ENCODE measurements at regions not wholly inside any gene's neighbourhood (a gene's known extent, or its start where the extent isn't known, plus 50 kb on each side); places are given as distances from the start of the nearest gene placed in this dataset.

DNA sequence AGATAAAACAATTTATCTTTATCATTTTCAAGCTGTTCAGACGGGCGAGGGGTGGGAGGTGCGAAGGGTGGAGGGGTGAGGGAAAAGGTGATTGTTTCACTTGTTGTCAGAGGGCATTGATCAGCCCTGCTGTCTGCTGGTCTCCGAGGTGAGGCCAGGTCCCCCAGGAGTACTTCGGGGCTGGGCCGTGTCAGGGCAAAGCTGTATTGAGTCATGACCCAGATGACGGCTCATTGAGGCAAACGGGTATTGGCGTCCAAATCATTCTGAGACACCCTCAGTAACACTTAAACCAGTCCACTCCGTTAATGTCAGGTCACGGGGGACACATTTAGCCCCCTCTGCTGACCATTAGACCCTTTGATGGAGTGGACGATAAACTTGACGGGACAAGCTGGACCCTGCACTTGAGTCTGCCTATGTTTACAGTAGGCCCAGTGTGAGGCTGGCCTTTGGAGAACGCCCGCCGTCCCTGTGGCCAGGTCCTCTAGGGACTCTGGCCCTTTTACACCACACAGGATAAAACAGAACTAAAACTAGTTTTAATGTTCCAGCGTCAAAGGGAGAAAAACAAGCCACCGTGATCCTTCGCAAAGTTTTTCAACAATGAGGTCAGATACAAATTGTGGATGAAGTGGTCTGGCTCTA, 502.2 kb upstream of the ZFHX3 start (continued):
- no peak for TF ChIP-seq CREB1 (CRISPR knock-in tag; IDR thresholded peaks at IDR 0.05; ENCODE audit: low read depth)
- TF ChIP-seq, protein P1, sequence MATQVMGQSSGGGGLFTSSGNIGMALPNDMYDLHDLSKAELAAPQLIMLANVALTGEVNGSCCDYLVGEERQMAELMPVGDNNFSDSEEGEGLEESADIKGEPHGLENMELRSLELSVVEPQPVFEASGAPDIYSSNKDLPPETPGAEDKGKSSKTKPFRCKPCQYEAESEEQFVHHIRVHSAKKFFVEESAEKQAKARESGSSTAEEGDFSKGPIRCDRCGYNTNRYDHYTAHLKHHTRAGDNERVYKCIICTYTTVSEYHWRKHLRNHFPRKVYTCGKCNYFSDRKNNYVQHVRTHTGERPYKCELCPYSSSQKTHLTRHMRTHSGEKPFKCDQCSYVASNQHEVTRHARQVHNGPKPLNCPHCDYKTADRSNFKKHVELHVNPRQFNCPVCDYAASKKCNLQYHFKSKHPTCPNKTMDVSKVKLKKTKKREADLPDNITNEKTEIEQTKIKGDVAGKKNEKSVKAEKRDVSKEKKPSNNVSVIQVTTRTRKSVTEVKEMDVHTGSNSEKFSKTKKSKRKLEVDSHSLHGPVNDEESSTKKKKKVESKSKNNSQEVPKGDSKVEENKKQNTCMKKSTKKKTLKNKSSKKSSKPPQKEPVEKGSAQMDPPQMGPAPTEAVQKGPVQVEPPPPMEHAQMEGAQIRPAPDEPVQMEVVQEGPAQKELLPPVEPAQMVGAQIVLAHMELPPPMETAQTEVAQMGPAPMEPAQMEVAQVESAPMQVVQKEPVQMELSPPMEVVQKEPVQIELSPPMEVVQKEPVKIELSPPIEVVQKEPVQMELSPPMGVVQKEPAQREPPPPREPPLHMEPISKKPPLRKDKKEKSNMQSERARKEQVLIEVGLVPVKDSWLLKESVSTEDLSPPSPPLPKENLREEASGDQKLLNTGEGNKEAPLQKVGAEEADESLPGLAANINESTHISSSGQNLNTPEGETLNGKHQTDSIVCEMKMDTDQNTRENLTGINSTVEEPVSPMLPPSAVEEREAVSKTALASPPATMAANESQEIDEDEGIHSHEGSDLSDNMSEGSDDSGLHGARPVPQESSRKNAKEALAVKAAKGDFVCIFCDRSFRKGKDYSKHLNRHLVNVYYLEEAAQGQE (IDR thresholded peaks at IDR 0.05; ENCODE audit: unreplicated experiment), result no peak
- no peak for TF ChIP-seq POLR2AphosphoS5 (IDR thresholded peaks at IDR 0.05; ENCODE audit: low read depth)
- no peak for TF ChIP-seq ZNF331 (CRISPR knock-in tag; IDR thresholded peaks at IDR 0.05; ENCODE audit: low read depth)
- TF ChIP-seq, protein P2, sequence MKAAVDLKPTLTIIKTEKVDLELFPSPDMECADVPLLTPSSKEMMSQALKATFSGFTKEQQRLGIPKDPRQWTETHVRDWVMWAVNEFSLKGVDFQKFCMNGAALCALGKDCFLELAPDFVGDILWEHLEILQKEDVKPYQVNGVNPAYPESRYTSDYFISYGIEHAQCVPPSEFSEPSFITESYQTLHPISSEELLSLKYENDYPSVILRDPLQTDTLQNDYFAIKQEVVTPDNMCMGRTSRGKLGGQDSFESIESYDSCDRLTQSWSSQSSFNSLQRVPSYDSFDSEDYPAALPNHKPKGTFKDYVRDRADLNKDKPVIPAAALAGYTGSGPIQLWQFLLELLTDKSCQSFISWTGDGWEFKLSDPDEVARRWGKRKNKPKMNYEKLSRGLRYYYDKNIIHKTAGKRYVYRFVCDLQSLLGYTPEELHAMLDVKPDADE (IDR thresholded peaks at IDR 0.05), result no peak
- no peak for TF ChIP-seq ZNF114 (CRISPR knock-in tag; IDR thresholded peaks at IDR 0.05)
- TF ChIP-seq JUNB (IDR thresholded peaks at IDR 0.05; ENCODE audit: unreplicated experiment), result no peak
- TF ChIP-seq EZH2phosphoT487 (IDR thresholded peaks at IDR 0.05; ENCODE audit: unreplicated experiment), result no peak
- no peak for TF ChIP-seq STAT1 (IDR thresholded peaks at IDR 0.05; ENCODE audit: unreplicated experiment)
- TF ChIP-seq NANOG (IDR thresholded peaks at IDR 0.05; ENCODE audit: borderline replicate concordance), result no peak
- TF ChIP-seq, protein P3, sequence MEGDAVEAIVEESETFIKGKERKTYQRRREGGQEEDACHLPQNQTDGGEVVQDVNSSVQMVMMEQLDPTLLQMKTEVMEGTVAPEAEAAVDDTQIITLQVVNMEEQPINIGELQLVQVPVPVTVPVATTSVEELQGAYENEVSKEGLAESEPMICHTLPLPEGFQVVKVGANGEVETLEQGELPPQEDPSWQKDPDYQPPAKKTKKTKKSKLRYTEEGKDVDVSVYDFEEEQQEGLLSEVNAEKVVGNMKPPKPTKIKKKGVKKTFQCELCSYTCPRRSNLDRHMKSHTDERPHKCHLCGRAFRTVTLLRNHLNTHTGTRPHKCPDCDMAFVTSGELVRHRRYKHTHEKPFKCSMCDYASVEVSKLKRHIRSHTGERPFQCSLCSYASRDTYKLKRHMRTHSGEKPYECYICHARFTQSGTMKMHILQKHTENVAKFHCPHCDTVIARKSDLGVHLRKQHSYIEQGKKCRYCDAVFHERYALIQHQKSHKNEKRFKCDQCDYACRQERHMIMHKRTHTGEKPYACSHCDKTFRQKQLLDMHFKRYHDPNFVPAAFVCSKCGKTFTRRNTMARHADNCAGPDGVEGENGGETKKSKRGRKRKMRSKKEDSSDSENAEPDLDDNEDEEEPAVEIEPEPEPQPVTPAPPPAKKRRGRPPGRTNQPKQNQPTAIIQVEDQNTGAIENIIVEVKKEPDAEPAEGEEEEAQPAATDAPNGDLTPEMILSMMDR (conservative IDR thresholded peaks at IDR 0.05; ENCODE audit: low read depth in 2 of 2), result no peak

DNA sequence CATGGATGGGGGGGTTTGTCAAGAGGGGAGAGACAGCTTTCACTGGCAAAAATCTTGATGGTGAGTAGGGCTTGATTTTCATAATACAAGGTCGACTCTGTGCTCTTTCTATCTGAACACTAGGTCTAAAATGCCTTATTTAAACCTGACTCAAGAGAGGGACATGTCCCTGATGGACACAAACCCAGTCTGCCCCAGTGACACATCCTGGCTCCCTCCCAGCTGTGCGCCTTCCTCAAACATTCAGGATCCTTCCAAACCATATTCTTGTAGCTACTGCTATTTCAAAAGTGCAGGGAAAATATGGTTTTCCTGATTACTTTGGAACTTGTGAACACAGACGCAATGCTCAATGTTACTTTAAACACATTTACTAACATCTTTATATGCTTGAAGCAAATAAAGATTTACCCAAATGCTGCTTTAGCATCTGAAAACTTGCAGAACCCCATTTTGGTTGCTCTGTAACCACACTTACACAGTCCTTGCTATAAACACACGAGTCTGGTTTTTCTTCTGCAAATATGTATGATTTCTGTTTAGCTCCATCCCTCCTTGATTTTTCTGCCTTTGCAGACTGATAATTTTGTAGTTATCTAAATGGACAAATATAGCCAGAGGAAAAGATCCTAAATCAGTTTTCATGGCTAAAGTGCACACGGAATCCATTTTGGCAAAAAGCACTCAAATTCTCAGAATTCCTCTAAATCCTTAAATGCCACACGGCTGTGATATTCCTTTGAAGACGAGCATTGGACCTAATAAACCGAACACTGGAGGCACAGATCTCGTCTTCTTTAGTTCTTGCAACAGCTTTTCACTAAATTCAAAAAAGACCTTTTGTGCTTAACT, 499.9 kb upstream of the ZFHX3 start:
- H3K27me3 Mint-ChIP-seq (ENCODE audit: insufficient read depth, low read depth, poor library complexity), result peaks cover 4% of the 10 kb centered on the region
- no peaks in the 10 kb centered on the region for H3F3A ChIP-seq (replicated peaks; ENCODE audit: low read depth)
- no peak overlapping the region for H3K4me3 ChIP-seq
- no peak overlapping the region for H3K27ac Mint-ChIP-seq
- peaks cover 60% of the 10 kb centered on the region for H3K4me1 Mint-ChIP-seq
- H3K27me3 ChIP-seq (ENCODE audit: insufficient read depth), result no peaks in the 10 kb centered on the region
- H3K4me1 ChIP-seq (ENCODE audit: insufficient read depth), result peaks cover 66% of the 10 kb centered on the region
- H3K4me2 ChIP-seq, result peak overlapping the region; percentile 25; the same call in 1 of the 2 replicates
- no peaks in the 10 kb centered on the region for H3K9me3 Mint-ChIP-seq
- H3K9me2 ChIP-seq (ENCODE audit: insufficient read depth), result no peaks in the 10 kb centered on the region
- H3K79me2 ChIP-seq (replicated peaks; ENCODE audit: insufficient read depth), result no peaks in the 10 kb centered on the region
- H2AFZ ChIP-seq, result peak overlapping the region; percentile 70; the same call in 1 of the 2 replicates
- H3K27ac ChIP-seq (ENCODE audit: low read depth), result no peak overlapping the region
- no peaks in the 10 kb centered on the region for H3K36me3 ChIP-seq (ENCODE audit: insufficient read depth)
- H3K4me3 Mint-ChIP-seq, result no peak overlapping the region
- H3K36me3 Mint-ChIP-seq (ENCODE audit: low read depth), result no peaks in the 10 kb centered on the region
- ATAC-seq (no peak), DNase-seq (ENCODE audit: low spot score) (no peak)
- H4K20me1 ChIP-seq (replicated peaks; ENCODE audit: insufficient read depth), result no peaks in the 10 kb centered on the region
- TF ChIP-seq EZH2phosphoT487 (IDR thresholded peaks at IDR 0.05; ENCODE audit: unreplicated experiment) (no peak), NANOG (IDR thresholded peaks at IDR 0.05; ENCODE audit: borderline replicate concordance) (no peak), ZNF331 (CRISPR knock-in tag; IDR thresholded peaks at IDR 0.05; ENCODE audit: low read depth) (no peak), CREB1 (CRISPR knock-in tag; IDR thresholded peaks at IDR 0.05; ENCODE audit: low read depth) (no peak), POLR2AphosphoS5 (IDR thresholded peaks at IDR 0.05; ENCODE audit: low read depth) (no peak)
- TF ChIP-seq, protein P3 (conservative IDR thresholded peaks at IDR 0.05; ENCODE audit: low read depth in 2 of 2), result no peak
